ENCODE measurements at regions not wholly inside any gene's neighbourhood (a gene's known extent, or its start where the extent isn't known, plus 50 kb on each side); places are given as distances from the start of the nearest gene placed in this dataset.

DNA sequence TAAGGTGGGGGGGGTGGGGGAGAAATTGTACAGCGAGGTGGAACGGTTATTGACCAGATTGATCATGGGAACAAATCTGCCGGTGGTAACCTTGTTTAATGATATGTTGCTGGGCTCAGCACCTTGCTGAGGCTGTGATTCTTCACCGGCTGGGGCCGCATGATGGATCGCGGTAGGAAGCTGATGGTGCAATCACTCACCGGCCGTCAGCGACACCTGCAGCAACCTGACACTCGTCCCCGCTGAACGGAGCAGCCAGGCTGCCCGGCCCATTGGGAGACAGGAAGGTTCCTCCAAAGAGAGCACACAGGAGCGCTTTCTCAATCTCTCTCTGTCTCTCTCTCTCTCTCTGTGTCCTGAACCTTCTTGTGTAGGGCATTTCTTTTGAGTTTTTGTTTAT lies 128.5 kb upstream of the RRP15 start:
- no peaks in the 10 kb centered on the region for H3K79me1 ChIP-seq (replicated peaks; ENCODE audit: low read length, poor library complexity, severe bottlenecking)
- no peak overlapping the region for H3K27ac ChIP-seq (ENCODE audit: low read length, poor library complexity, severe bottlenecking)
- peak overlapping the region; percentile 21 for H3K4me2 ChIP-seq (ENCODE audit: low read length, poor library complexity, severe bottlenecking)
- H4K91ac ChIP-seq (ENCODE audit: low read length): no peak overlapping the region
- H2AK5ac ChIP-seq (ENCODE audit: low read length, severe bottlenecking): no peak overlapping the region
- H2AFZ ChIP-seq (ENCODE audit: low read depth, low read length): no peak overlapping the region
- H3K4me3 ChIP-seq (ENCODE audit: insufficient read depth in 1 of 2, low read depth in 1 of 2, low read length in 2 of 2): no peak overlapping the region
- no peak overlapping the region for H2BK120ac ChIP-seq (ENCODE audit: low read depth, low read length)
- H3K14ac ChIP-seq (ENCODE audit: low read length in 2 of 2): no peak overlapping the region
- 17% methylated on average over 14 of the region's 15 CpGs for WGBS
- no peak overlapping the region for H3K23ac ChIP-seq (ENCODE audit: low read length in 2 of 2)
- peaks cover 2% of the 10 kb centered on the region for H3K4me1 ChIP-seq (ENCODE audit: control insufficient read depth, insufficient read depth, low read depth, low read length)
- no peak for DNase-seq
- H2BK12ac ChIP-seq (ENCODE audit: low read length in 2 of 2): no peak overlapping the region
- H2BK15ac ChIP-seq (ENCODE audit: low read depth, poor library complexity, severe bottlenecking): no peak overlapping the region
- H3K27me3 ChIP-seq (ENCODE audit: control insufficient read depth in 1 of 2, insufficient read depth in 1 of 2, low read length in 2 of 2): peaks cover 30 to 36% of the 10 kb centered on the region in 2 experiments
- H3K9ac ChIP-seq (ENCODE audit: low read length): no peak overlapping the region
- no peak overlapping the region for H4K8ac ChIP-seq (ENCODE audit: low read length)
- no peaks in the 10 kb centered on the region for H3K36me3 ChIP-seq (ENCODE audit: control insufficient read depth in 1 of 2, insufficient read depth in 2 of 2, low read depth in 1 of 2, low read length in 2 of 2)
- no peak overlapping the region for H2BK5ac ChIP-seq (ENCODE audit: low read depth, low read length, poor library complexity, severe bottlenecking)
- no peak overlapping the region for H3K4ac ChIP-seq (ENCODE audit: low read depth in 1 of 2, low read length in 2 of 2)
- H3K9me3 ChIP-seq (ENCODE audit: control insufficient read depth, low read length): no peaks in the 10 kb centered on the region
- H3K18ac ChIP-seq (ENCODE audit: low read depth in 1 of 2, low read length in 2 of 2): no peak overlapping the region

- 100% methylated on average over 1 of the region's 7 CpGs for WGBS
- Histone ChIP-seq H3K27ac (ENCODE audit: low read length, poor library complexity, severe bottlenecking) (no peak overlapping the region), H3K36me3 (ENCODE audit: control insufficient read depth in 1 of 2, insufficient read depth in 2 of 2, low read depth in 1 of 2, low read length in 2 of 2) (no peaks in the 10 kb centered on the region), H3K18ac (ENCODE audit: low read depth in 1 of 2, low read length in 2 of 2) (no peak overlapping the region), H2BK12ac (ENCODE audit: low read length in 2 of 2) (no peak overlapping the region), H3K14ac (ENCODE audit: low read length in 2 of 2) (no peak overlapping the region), H2AFZ (ENCODE audit: low read depth, low read length) (no peak overlapping the region), H3K27me3 (ENCODE audit: control insufficient read depth in 1 of 2, insufficient read depth in 1 of 2, low read length in 2 of 2) (peaks cover 42 to 89% of the 10 kb centered on the region in 2 experiments), H3K4me2 (ENCODE audit: low read length, poor library complexity, severe bottlenecking) (no peak overlapping the region), H2BK120ac (ENCODE audit: low read depth, low read length) (no peak overlapping the region), H4K8ac (ENCODE audit: low read length) (no peak overlapping the region), H2AK5ac (ENCODE audit: low read length, severe bottlenecking) (no peak overlapping the region), H3K4ac (ENCODE audit: low read depth in 1 of 2, low read length in 2 of 2) (no peak overlapping the region), H3K4me3 (ENCODE audit: insufficient read depth in 1 of 2, low read depth in 1 of 2, low read length in 2 of 2) (no peak overlapping the region), H3K9ac (ENCODE audit: low read length) (no peak overlapping the region), H3K9me3 (ENCODE audit: control insufficient read depth, low read length) (no peaks in the 10 kb centered on the region), H3K79me1 (replicated peaks; ENCODE audit: low read length, poor library complexity, severe bottlenecking) (no peaks in the 10 kb centered on the region), H2BK15ac (ENCODE audit: low read depth, poor library complexity, severe bottlenecking) (no peak overlapping the region), H4K91ac (ENCODE audit: low read length) (no peak overlapping the region), H2BK5ac (ENCODE audit: low read depth, low read length, poor library complexity, severe bottlenecking) (no peak overlapping the region), H3K23ac (ENCODE audit: low read length in 2 of 2) (no peak overlapping the region), H3K4me1 (ENCODE audit: control insufficient read depth, insufficient read depth, low read depth, low read length) (peaks cover 14% of the 10 kb centered on the region)
- DNase-seq: no peak
Observed at GRCh38 chr1:218163371-218163770, 121.7 kb upstream of the RRP15 start.

DNA sequence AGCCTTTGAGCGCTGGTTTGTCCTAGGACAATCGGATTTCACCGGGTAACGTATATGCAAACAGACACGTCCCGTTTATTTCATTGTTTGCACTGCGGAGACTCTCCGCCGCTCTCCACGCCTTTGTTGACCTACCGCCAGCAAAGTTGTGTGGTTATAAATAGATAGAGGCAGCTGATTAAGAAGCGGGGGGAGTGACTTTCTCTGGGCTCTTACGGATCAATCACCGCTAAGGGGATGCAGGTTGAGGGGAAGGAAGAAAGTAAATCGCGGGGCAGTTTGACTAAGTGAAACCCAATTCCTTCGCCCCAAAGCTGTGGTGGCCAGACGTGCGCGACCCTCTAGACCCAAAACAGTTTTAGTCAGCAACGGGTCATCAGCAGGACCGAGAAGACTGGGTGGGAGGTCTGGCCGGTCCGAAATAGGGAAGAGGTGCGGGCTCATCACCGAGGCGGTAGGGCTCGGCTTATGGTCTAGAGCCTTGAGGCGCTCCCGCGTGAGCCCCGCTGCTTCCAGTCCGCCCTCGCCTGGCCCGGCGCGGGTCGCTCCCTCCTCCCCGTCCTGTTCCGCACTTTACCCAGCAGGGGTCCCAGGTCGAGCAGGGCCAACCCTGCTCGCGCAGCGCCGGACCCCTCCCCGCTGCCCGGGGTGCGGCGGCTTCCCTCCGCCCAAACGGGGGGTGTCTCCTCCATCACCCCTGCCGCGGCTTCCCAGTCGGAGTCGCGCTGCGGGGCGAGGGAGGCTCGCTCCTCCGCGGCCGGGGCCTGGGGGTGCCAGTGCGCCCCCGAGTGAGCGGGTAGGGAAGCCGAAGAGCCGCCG lies 120.8 kb upstream of the RRP15 start:
- Histone ChIP-seq H3K27me3 (ENCODE audit: control insufficient read depth in 1 of 2, insufficient read depth in 1 of 2, low read length in 2 of 2) (peaks cover 40 to 87% of the 10 kb centered on the region in 2 experiments), H3K23ac (ENCODE audit: low read length in 2 of 2) (peak overlapping the region in 1 of 2 experiments; percentile 97), H3K4ac (ENCODE audit: low read depth in 1 of 2, low read length in 2 of 2) (no peak overlapping the region), H3K4me2 (ENCODE audit: low read length, poor library complexity, severe bottlenecking) (peak overlapping the region; percentile 100), H3K4me1 (ENCODE audit: control insufficient read depth, insufficient read depth, low read depth, low read length) (peaks cover 14% of the 10 kb centered on the region), H2BK12ac (ENCODE audit: low read length in 2 of 2) (peak overlapping the region in 1 of 2 experiments; percentile 15), H2BK5ac (ENCODE audit: low read depth, low read length, poor library complexity, severe bottlenecking) (no peak overlapping the region), H4K91ac (ENCODE audit: low read length) (peak overlapping the region; percentile 39), H2AFZ (ENCODE audit: low read depth, low read length) (peak overlapping the region; percentile 81), H3K27ac (ENCODE audit: low read length, poor library complexity, severe bottlenecking) (no peak overlapping the region), H2BK15ac (ENCODE audit: low read depth, poor library complexity, severe bottlenecking) (no peak overlapping the region), H2BK120ac (ENCODE audit: low read depth, low read length) (no peak overlapping the region), H3K14ac (ENCODE audit: low read length in 2 of 2) (no peak overlapping the region), H3K79me1 (replicated peaks; ENCODE audit: low read length, poor library complexity, severe bottlenecking) (no peaks in the 10 kb centered on the region), H4K8ac (ENCODE audit: low read length) (peak overlapping the region; percentile 54), H3K36me3 (ENCODE audit: control insufficient read depth in 1 of 2, insufficient read depth in 2 of 2, low read depth in 1 of 2, low read length in 2 of 2) (no peaks in the 10 kb centered on the region), H3K4me3 (ENCODE audit: insufficient read depth in 1 of 2, low read depth in 1 of 2, low read length in 2 of 2) (peak overlapping the region; percentile 62 to 84), H3K9me3 (ENCODE audit: control insufficient read depth, low read length) (no peaks in the 10 kb centered on the region), H2AK5ac (ENCODE audit: low read length, severe bottlenecking) (no peak overlapping the region), H3K18ac (ENCODE audit: low read depth in 1 of 2, low read length in 2 of 2) (peak overlapping the region; percentile 54 to 77), H3K9ac (ENCODE audit: low read length) (peak overlapping the region; percentile 75)
- under 1% methylated on average over 66 of the region's 68 CpGs for WGBS
- DNase-seq: peak; percentile 52

- no peak overlapping the region for H3K27ac ChIP-seq (ENCODE audit: low read length, poor library complexity, severe bottlenecking)
- peak overlapping the region; percentile 75 for H3K9ac ChIP-seq (ENCODE audit: low read length)
- H3K4me1 ChIP-seq (ENCODE audit: control insufficient read depth, insufficient read depth, low read depth, low read length): peaks cover 14% of the 10 kb centered on the region
- peak overlapping the region in 1 of 2 experiments; percentile 58 for H3K4ac ChIP-seq (ENCODE audit: low read depth in 1 of 2, low read length in 2 of 2)
- peaks cover 37 to 80% of the 10 kb centered on the region in 2 experiments for H3K27me3 ChIP-seq (ENCODE audit: control insufficient read depth in 1 of 2, insufficient read depth in 1 of 2, low read length in 2 of 2)
- no peaks in the 10 kb centered on the region for H3K36me3 ChIP-seq (ENCODE audit: control insufficient read depth in 1 of 2, insufficient read depth in 2 of 2, low read depth in 1 of 2, low read length in 2 of 2)
- 1% methylated on average over 78 of the region's 80 CpGs for WGBS
- H3K18ac ChIP-seq (ENCODE audit: low read depth in 1 of 2, low read length in 2 of 2): peak overlapping the region; percentile 62 to 77
- H3K79me1 ChIP-seq (replicated peaks; ENCODE audit: low read length, poor library complexity, severe bottlenecking): no peaks in the 10 kb centered on the region
- no peak overlapping the region for H3K23ac ChIP-seq (ENCODE audit: low read length in 2 of 2)
- no peak overlapping the region for H4K8ac ChIP-seq (ENCODE audit: low read length)
- no peaks in the 10 kb centered on the region for H3K9me3 ChIP-seq (ENCODE audit: control insufficient read depth, low read length)
- H3K14ac ChIP-seq (ENCODE audit: low read length in 2 of 2): no peak overlapping the region
- peak overlapping the region; percentile 49 for H2BK120ac ChIP-seq (ENCODE audit: low read depth, low read length)
- no peak overlapping the region for H2BK5ac ChIP-seq (ENCODE audit: low read depth, low read length, poor library complexity, severe bottlenecking)
- H2BK12ac ChIP-seq (ENCODE audit: low read length in 2 of 2): peak overlapping the region in 1 of 2 experiments; percentile 77
- peak overlapping the region; percentile 100 for H3K4me2 ChIP-seq (ENCODE audit: low read length, poor library complexity, severe bottlenecking)
- no peak overlapping the region for H4K91ac ChIP-seq (ENCODE audit: low read length)
- H3K4me3 ChIP-seq (ENCODE audit: insufficient read depth in 1 of 2, low read depth in 1 of 2, low read length in 2 of 2): peak overlapping the region; percentile 62 to 84
- no peak overlapping the region for H2AK5ac ChIP-seq (ENCODE audit: low read length, severe bottlenecking)
- DNase-seq: peak; percentile 23
- H2BK15ac ChIP-seq (ENCODE audit: low read depth, poor library complexity, severe bottlenecking): no peak overlapping the region
- H2AFZ ChIP-seq (ENCODE audit: low read depth, low read length): peak overlapping the region; percentile 81
Observed at GRCh38 chr1:218164930-218165700, 120.0 kb upstream of the RRP15 start.

All from mesenchymal stem cell (in vitro differentiated cells and primary cell).